ENCODE measurements at regions not wholly inside any gene's neighbourhood (a gene's known extent, or its start where the extent isn't known, plus 50 kb on each side); places are given as distances from the start of the nearest gene placed in this dataset.
"Not testable (repeated sequence)": the region's sequence is repeated elsewhere in the genome, so short reads cannot be mapped to it uniquely, and the experiment has no call there.

DNA sequence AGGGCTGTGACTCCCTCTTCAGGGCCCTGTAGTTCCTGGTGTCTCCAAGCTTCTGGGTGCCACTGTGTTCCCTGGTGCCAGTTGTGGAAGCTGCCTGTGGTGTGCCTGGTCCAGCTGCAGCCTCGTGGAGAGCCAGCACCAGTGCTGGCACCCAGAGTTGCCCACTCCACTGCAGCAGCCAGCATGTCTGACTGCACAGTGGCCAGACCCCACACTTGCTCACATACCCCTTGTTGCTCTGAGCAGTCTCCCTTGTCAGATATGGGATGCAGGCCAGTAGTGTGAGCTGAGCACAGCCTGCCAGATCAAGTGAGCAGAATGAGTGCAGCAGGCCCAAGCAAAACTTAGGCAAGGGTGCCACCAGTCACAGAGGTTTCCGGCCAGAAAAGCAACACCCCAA lies 108.6 kb downstream of the ZMAT1 start:
- Histone ChIP-seq H3K4me3 (ENCODE audit: low read length in 2 of 2) (no peak overlapping the region), H3K36me3 (ENCODE audit: control insufficient read depth in 2 of 2, insufficient read depth in 2 of 2, low read length in 2 of 2) (no peaks in the 10 kb centered on the region), H3K27ac (ENCODE audit: low read depth in 2 of 2, low read length in 2 of 2) (no peak overlapping the region), H3K27me3 (ENCODE audit: control insufficient read depth in 2 of 2, insufficient read depth in 2 of 2, low read length in 2 of 2) (no peaks in the 10 kb centered on the region), H3K4me1 (ENCODE audit: control insufficient read depth in 2 of 2, insufficient read depth in 2 of 2, low read length in 2 of 2) (no peaks in the 10 kb centered on the region), H3K9me3 (ENCODE audit: control insufficient read depth in 2 of 2, low read length in 2 of 2) (no peaks in the 10 kb centered on the region), H3K9ac (ENCODE audit: low read depth in 1 of 2, low read length in 2 of 2) (no peak overlapping the region)

DNA sequence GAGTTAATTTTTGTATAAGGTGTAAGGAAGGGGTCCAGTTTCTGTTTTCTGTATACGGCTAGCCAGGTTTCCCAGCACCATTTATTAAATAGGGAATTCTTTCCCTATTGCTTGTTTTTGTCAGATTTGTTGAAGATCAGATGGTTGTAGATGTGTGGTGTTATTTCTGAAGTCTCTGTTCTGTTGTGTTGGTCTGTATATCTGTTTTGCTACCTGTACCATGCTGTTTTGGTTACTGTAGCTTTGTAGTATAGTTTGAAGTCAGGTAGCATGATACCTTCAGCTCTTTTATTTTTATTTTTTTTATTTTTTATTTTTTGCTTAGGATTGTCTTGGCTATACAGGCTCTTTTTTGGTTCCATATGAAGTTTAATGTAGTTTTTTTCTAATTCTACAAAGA lies 114.1 kb downstream of the ZMAT1 start:
- H3K4me1 ChIP-seq (ENCODE audit: control insufficient read depth in 2 of 2, insufficient read depth in 2 of 2, low read length in 2 of 2), result not testable (repeated sequence)

GRCh38 chrX:101813200-101813599 lies 118.6 kb downstream of the ZMAT1 start:
- no peaks in the 10 kb centered on the region for H3K4me1 ChIP-seq (ENCODE audit: control insufficient read depth in 2 of 2, insufficient read depth in 2 of 2, low read length in 2 of 2)
- H3K9ac ChIP-seq (ENCODE audit: low read depth in 1 of 2, low read length in 2 of 2), result no peak overlapping the region
- no peak overlapping the region for H3K4me3 ChIP-seq (ENCODE audit: low read length in 2 of 2)
- H3K27me3 ChIP-seq (ENCODE audit: control insufficient read depth in 2 of 2, insufficient read depth in 2 of 2, low read length in 2 of 2), result no peaks in the 10 kb centered on the region
- no peaks in the 10 kb centered on the region for H3K36me3 ChIP-seq (ENCODE audit: control insufficient read depth in 2 of 2, insufficient read depth in 2 of 2, low read length in 2 of 2)
- no peaks in the 10 kb centered on the region for H3K9me3 ChIP-seq (ENCODE audit: control insufficient read depth in 2 of 2, low read length in 2 of 2)
- no peak overlapping the region for H3K27ac ChIP-seq (ENCODE audit: low read depth in 2 of 2, low read length in 2 of 2)

More for the DNA sequence above, 114.1 kb downstream of the ZMAT1 start:
- not testable (repeated sequence) for H3K9me3 ChIP-seq (ENCODE audit: control insufficient read depth in 2 of 2, low read length in 2 of 2); H3K9ac ChIP-seq (ENCODE audit: low read depth in 1 of 2, low read length in 2 of 2); H3K36me3 ChIP-seq (ENCODE audit: control insufficient read depth in 2 of 2, insufficient read depth in 2 of 2, low read length in 2 of 2); H3K27ac ChIP-seq (ENCODE audit: low read depth in 2 of 2, low read length in 2 of 2); H3K27me3 ChIP-seq (ENCODE audit: control insufficient read depth in 2 of 2, insufficient read depth in 2 of 2, low read length in 2 of 2); H3K4me3 ChIP-seq (ENCODE audit: low read length in 2 of 2)

DNA sequence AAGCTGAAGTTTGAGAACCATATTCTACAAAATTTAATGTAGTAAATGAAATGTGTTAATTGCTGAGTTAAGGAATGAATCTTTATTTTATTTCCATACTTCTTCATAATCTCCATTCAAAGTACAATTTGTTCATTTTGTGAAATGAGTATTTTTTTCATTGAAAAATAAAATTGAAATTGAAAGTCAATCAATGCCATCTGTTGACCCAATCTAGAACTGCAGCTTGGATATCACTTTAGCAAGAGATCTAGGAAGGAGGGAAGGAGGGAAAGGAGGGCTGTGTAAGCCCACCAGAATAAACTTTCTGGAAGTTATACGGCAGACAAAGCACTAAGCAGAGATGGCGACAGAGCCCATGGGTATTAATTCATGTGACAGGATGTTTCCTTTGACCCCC lies 128.4 kb downstream of the ZMAT1 start:
- Histone ChIP-seq H3K27me3 (ENCODE audit: control insufficient read depth in 2 of 2, insufficient read depth in 2 of 2, low read length in 2 of 2) (no peaks in the 10 kb centered on the region), H3K9me3 (ENCODE audit: control insufficient read depth in 2 of 2, low read length in 2 of 2) (no peaks in the 10 kb centered on the region), H3K4me3 (ENCODE audit: low read length in 2 of 2) (no peak overlapping the region), H3K27ac (ENCODE audit: low read depth in 2 of 2, low read length in 2 of 2) (no peak overlapping the region), H3K36me3 (ENCODE audit: control insufficient read depth in 2 of 2, insufficient read depth in 2 of 2, low read length in 2 of 2) (no peaks in the 10 kb centered on the region), H3K4me1 (ENCODE audit: control insufficient read depth in 2 of 2, insufficient read depth in 2 of 2, low read length in 2 of 2) (no peaks in the 10 kb centered on the region), H3K9ac (ENCODE audit: low read depth in 1 of 2, low read length in 2 of 2) (no peak overlapping the region)

DNA sequence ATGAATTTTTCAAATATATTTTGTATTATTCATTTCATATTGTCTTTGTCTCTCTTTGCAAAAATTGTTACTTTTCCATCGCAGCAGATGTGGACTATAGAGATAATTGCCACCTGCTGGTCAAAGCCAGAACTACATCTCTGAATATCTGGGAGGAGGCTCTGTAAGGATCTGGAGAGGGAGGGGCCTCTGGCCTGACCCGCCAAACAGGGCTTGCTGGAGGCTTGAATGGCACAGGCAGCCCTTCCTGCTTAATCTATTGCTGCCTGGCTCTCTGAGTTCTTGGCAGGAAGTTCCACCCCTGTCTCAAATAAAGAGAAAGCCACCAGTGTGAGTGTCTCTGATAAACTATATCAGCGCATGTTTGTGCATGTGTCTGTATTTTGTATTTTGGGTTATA lies 132.4 kb downstream of the ZMAT1 start:
- no peaks in the 10 kb centered on the region for H3K4me1 ChIP-seq (ENCODE audit: control insufficient read depth in 2 of 2, insufficient read depth in 2 of 2, low read length in 2 of 2)
- peak overlapping the region in 1 of 2 donors; percentile 8 for H3K4me3 ChIP-seq (ENCODE audit: low read length in 2 of 2)
- H3K27me3 ChIP-seq (ENCODE audit: control insufficient read depth in 2 of 2, insufficient read depth in 2 of 2, low read length in 2 of 2), result no peaks in the 10 kb centered on the region
- H3K9ac ChIP-seq (ENCODE audit: low read depth in 1 of 2, low read length in 2 of 2), result no peak overlapping the region
- H3K27ac ChIP-seq (ENCODE audit: low read depth in 2 of 2, low read length in 2 of 2), result no peak overlapping the region
- no peaks in the 10 kb centered on the region for H3K36me3 ChIP-seq (ENCODE audit: control insufficient read depth in 2 of 2, insufficient read depth in 2 of 2, low read length in 2 of 2)
- no peaks in the 10 kb centered on the region for H3K9me3 ChIP-seq (ENCODE audit: control insufficient read depth in 2 of 2, low read length in 2 of 2)

- Histone ChIP-seq H3K9me3 (ENCODE audit: control insufficient read depth in 2 of 2, low read length in 2 of 2) (no peaks in the 10 kb centered on the region), H3K27me3 (ENCODE audit: control insufficient read depth in 2 of 2, insufficient read depth in 2 of 2, low read length in 2 of 2) (no peaks in the 10 kb centered on the region), H3K4me1 (ENCODE audit: control insufficient read depth in 2 of 2, insufficient read depth in 2 of 2, low read length in 2 of 2) (no peaks in the 10 kb centered on the region), H3K4me3 (ENCODE audit: low read length in 2 of 2) (no peak overlapping the region), H3K27ac (ENCODE audit: low read depth in 2 of 2, low read length in 2 of 2) (no peak overlapping the region), H3K9ac (ENCODE audit: low read depth in 1 of 2, low read length in 2 of 2) (no peak overlapping the region), H3K36me3 (ENCODE audit: control insufficient read depth in 2 of 2, insufficient read depth in 2 of 2, low read length in 2 of 2) (no peaks in the 10 kb centered on the region)
Measured at GRCh38 chrX:101787934-101788333, 128.3 kb upstream of the ARMCX2 start.

DNA sequence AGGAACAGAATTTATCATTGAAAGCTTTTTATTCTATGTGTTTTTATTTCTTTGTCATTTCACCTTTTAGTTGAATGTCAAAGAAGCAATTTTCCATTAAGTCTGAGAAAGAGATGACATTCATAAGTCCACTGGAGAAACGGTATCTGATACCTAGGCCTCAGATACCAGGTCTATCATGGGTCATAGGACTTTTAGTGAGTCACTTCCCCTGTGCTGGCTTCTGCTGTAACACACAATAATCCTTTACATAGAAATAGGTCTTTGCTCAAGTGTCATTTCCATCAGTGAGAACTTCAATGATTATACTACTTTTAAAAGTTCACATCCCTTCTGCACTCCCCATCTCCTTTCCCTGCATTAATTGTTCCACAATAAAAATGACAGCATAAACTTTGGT lies 125.5 kb upstream of the ARMCX2 start:
- no peaks in the 10 kb centered on the region for H3K27me3 ChIP-seq (ENCODE audit: control insufficient read depth in 2 of 2, insufficient read depth in 2 of 2, low read length in 2 of 2)
- H3K4me3 ChIP-seq (ENCODE audit: low read length in 2 of 2), result no peak overlapping the region
- no peaks in the 10 kb centered on the region for H3K36me3 ChIP-seq (ENCODE audit: control insufficient read depth in 2 of 2, insufficient read depth in 2 of 2, low read length in 2 of 2)
- H3K9me3 ChIP-seq (ENCODE audit: control insufficient read depth in 2 of 2, low read length in 2 of 2), result no peaks in the 10 kb centered on the region
- no peak overlapping the region for H3K27ac ChIP-seq (ENCODE audit: low read depth in 2 of 2, low read length in 2 of 2)
- H3K9ac ChIP-seq (ENCODE audit: low read depth in 1 of 2, low read length in 2 of 2), result no peak overlapping the region
- no peaks in the 10 kb centered on the region for H3K4me1 ChIP-seq (ENCODE audit: control insufficient read depth in 2 of 2, insufficient read depth in 2 of 2, low read length in 2 of 2)

GRCh38 chrX:101780421-101780820 lies 120.8 kb upstream of the ARMCX2 start:
- H3K9ac ChIP-seq (ENCODE audit: low read depth in 1 of 2, low read length in 2 of 2); H3K9me3 ChIP-seq (ENCODE audit: control insufficient read depth in 2 of 2, low read length in 2 of 2); H3K27me3 ChIP-seq (ENCODE audit: control insufficient read depth in 2 of 2, insufficient read depth in 2 of 2, low read length in 2 of 2); H3K36me3 ChIP-seq (ENCODE audit: control insufficient read depth in 2 of 2, insufficient read depth in 2 of 2, low read length in 2 of 2); H3K27ac ChIP-seq (ENCODE audit: low read depth in 2 of 2, low read length in 2 of 2); H3K4me1 ChIP-seq (ENCODE audit: control insufficient read depth in 2 of 2, insufficient read depth in 2 of 2, low read length in 2 of 2); H3K4me3 ChIP-seq (ENCODE audit: low read length in 2 of 2): not testable (repeated sequence)

- no peaks in the 10 kb centered on the region for H3K27me3 ChIP-seq (ENCODE audit: control insufficient read depth in 2 of 2, insufficient read depth in 2 of 2, low read length in 2 of 2)
- H3K4me3 ChIP-seq (ENCODE audit: low read length in 2 of 2), result no peak overlapping the region
- no peaks in the 10 kb centered on the region for H3K36me3 ChIP-seq (ENCODE audit: control insufficient read depth in 2 of 2, insufficient read depth in 2 of 2, low read length in 2 of 2)
- no peaks in the 10 kb centered on the region for H3K9me3 ChIP-seq (ENCODE audit: control insufficient read depth in 2 of 2, low read length in 2 of 2)
- H3K4me1 ChIP-seq (ENCODE audit: control insufficient read depth in 2 of 2, insufficient read depth in 2 of 2, low read length in 2 of 2), result no peaks in the 10 kb centered on the region
- H3K27ac ChIP-seq (ENCODE audit: low read depth in 2 of 2, low read length in 2 of 2), result no peak overlapping the region
- H3K9ac ChIP-seq (ENCODE audit: low read depth in 1 of 2, low read length in 2 of 2), result no peak overlapping the region
Measured at GRCh38 chrX:101774340-101774739, 114.7 kb upstream of the ARMCX2 start.

GRCh38 chrX:101764538-101764937 lies 104.9 kb upstream of the ARMCX2 start:
- Histone ChIP-seq H3K27me3 (ENCODE audit: control insufficient read depth in 2 of 2, insufficient read depth in 2 of 2, low read length in 2 of 2) (peaks cover 0 to 7% of the 10 kb centered on the region in 2 donors), H3K27ac (ENCODE audit: low read depth in 2 of 2, low read length in 2 of 2) (no peak overlapping the region), H3K9me3 (ENCODE audit: control insufficient read depth in 2 of 2, low read length in 2 of 2) (no peaks in the 10 kb centered on the region), H3K36me3 (ENCODE audit: control insufficient read depth in 2 of 2, insufficient read depth in 2 of 2, low read length in 2 of 2) (no peaks in the 10 kb centered on the region), H3K9ac (ENCODE audit: low read depth in 1 of 2, low read length in 2 of 2) (no peak overlapping the region), H3K4me3 (ENCODE audit: low read length in 2 of 2) (no peak overlapping the region), H3K4me1 (ENCODE audit: control insufficient read depth in 2 of 2, insufficient read depth in 2 of 2, low read length in 2 of 2) (no peaks in the 10 kb centered on the region)

- no peak overlapping the region for H3K4me3 ChIP-seq (ENCODE audit: low read length in 2 of 2)
Measured at GRCh38 chrX:101759000-101759399, 99.3 kb upstream of the ARMCX2 start.

More at GRCh38 chrX:101759000-101759399, 99.3 kb upstream of the ARMCX2 start:
- no peaks in the 10 kb centered on the region for H3K36me3 ChIP-seq (ENCODE audit: control insufficient read depth in 2 of 2, insufficient read depth in 2 of 2, low read length in 2 of 2)
- no peak overlapping the region for H3K9ac ChIP-seq (ENCODE audit: low read depth in 1 of 2, low read length in 2 of 2)
- no peaks in the 10 kb centered on the region for H3K4me1 ChIP-seq (ENCODE audit: control insufficient read depth in 2 of 2, insufficient read depth in 2 of 2, low read length in 2 of 2)
- no peaks in the 10 kb centered on the region for H3K9me3 ChIP-seq (ENCODE audit: control insufficient read depth in 2 of 2, low read length in 2 of 2)
- H3K27ac ChIP-seq (ENCODE audit: low read depth in 2 of 2, low read length in 2 of 2), result no peak overlapping the region
- H3K27me3 ChIP-seq (ENCODE audit: control insufficient read depth in 2 of 2, insufficient read depth in 2 of 2, low read length in 2 of 2), result peaks cover 0 to 11% of the 10 kb centered on the region in 2 donors

All from mucosa of rectum (tissue), 2 donors.